Right forelimb (tissue), 1 donor: ENCODE measurements at regions not wholly inside any gene's neighbourhood (a gene's known extent, or its start where the extent isn't known, plus 50 kb on each side); places are given as distances from the start of the nearest gene placed in this dataset.

Source experiments
- DNase-seq: peaks from one replicate; pipeline ENCODE4 v3.0.0-alpha.2; 2018

DNA sequence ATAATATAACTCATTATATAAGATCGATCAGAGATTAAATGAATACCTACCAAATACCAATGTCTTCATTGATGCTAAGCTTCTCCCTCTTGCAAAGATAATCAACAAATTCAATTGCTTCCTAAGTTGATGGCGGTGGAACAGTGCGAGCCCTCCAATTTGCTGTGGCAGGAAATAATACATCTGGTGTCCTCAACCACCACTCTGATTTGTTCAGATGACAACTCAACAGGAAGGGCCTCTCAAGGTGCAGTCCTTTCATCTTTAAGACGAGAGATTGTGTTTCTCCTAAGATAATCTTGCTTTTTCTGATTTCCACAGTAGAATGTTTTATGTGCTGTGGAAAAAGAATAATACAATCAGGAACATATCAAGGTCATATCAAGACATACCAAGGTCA lies 56.6 kb upstream of the IGFBP2 start:
- no peak for DNase-seq

DNA sequence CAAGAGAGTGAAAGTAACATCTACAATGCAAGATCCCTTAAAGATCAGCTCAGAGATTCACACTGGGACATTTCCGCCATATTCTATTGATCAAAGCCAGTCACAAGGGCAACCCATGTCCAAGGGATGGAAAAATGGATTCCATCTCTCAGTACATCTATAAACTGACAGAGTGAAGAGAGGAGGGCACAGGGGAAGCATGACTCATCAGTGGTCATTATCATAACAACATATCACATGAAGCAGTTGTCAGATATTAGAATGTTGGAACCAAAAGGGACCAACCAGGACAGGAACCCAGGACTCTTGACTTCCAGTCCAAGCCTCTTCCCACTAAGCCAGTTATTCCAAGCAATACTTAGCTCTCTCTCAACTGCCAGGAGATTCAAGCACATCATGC lies 54.9 kb upstream of the IGFBP2 start:
- DNase-seq, result no peak

DNA sequence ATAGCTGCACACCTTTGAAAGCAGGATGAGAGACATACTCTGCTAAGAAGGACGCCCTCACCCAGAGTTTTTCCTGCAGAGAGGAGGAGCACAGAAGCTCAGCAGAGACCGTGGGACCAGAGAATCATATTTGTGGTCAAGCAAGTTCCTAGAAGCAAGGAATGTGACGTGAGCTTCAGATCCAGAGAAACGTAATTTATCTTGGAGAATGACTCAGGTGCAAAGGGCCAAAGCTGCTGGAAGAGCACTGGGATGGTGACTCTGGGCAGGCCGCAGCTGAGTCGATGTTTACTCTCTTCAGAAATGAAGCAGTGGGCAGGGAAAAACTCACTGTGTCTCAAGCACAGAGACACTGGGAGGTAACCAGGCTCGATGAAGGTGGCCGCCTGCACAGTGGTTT lies 50.1 kb upstream of the IGFBP2 start:
- DNase-seq, result no peak
